ENCODE measurements at regions not wholly inside any gene's neighbourhood (a gene's known extent, or its start where the extent isn't known, plus 50 kb on each side); places are given as distances from the start of the nearest gene placed in this dataset.

- TF ChIP-seq JUNB (IDR thresholded peaks at IDR 0.05; ENCODE audit: unreplicated experiment) = no peak
- TF ChIP-seq, protein P1, sequence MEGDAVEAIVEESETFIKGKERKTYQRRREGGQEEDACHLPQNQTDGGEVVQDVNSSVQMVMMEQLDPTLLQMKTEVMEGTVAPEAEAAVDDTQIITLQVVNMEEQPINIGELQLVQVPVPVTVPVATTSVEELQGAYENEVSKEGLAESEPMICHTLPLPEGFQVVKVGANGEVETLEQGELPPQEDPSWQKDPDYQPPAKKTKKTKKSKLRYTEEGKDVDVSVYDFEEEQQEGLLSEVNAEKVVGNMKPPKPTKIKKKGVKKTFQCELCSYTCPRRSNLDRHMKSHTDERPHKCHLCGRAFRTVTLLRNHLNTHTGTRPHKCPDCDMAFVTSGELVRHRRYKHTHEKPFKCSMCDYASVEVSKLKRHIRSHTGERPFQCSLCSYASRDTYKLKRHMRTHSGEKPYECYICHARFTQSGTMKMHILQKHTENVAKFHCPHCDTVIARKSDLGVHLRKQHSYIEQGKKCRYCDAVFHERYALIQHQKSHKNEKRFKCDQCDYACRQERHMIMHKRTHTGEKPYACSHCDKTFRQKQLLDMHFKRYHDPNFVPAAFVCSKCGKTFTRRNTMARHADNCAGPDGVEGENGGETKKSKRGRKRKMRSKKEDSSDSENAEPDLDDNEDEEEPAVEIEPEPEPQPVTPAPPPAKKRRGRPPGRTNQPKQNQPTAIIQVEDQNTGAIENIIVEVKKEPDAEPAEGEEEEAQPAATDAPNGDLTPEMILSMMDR (conservative IDR thresholded peaks at IDR 0.05; ENCODE audit: low read depth in 2 of 2) = no peak
- TF ChIP-seq ETS1 (IDR thresholded peaks at IDR 0.05) = no peak
Measured at GRCh38 chr11:92633820-92634219, 335.6 kb upstream of the MTNR1B start.

Data from GM23338 (cell line).